ENCODE measurements at regions not wholly inside any gene's neighbourhood (a gene's known extent, or its start where the extent isn't known, plus 50 kb on each side); places are given as distances from the start of the nearest gene placed in this dataset.

- Histone ChIP-seq H3K27me3 (no peaks in the 10 kb centered on the region), H3K36me3 (no peaks in the 10 kb centered on the region), H3K9me3 (no peaks in the 10 kb centered on the region), H3K4me3 (no peak overlapping the region), H3K27ac (no peak overlapping the region), H3K4me1 (ENCODE audit: insufficient read depth) (no peaks in the 10 kb centered on the region)
- intact Hi-C loops (cut with DNase I): no loop called here
- DNase-seq: no peak
- no peak for TF ChIP-seq EP300 (IDR thresholded peaks at IDR 0.05)
- TF ChIP-seq CTCF (IDR thresholded peaks at IDR 0.05): no peak
- TF ChIP-seq POLR2A (IDR thresholded peaks at IDR 0.05): no peak
- 59 to 72% (median 60%) methylated on average over 5 of the region's 5 CpGs for WGBS, 3 donors
Observed at GRCh38 chr2:173606619-173607248, 252.1 kb downstream of the CDCA7 start.

GRCh38 chr2:173607606-173608311, 253.1 kb downstream of the CDCA7 start:
- Histone ChIP-seq H3K27ac (no peak overlapping the region), H3K36me3 (no peaks in the 10 kb centered on the region), H3K4me1 (ENCODE audit: insufficient read depth) (no peaks in the 10 kb centered on the region), H3K9me3 (no peaks in the 10 kb centered on the region), H3K4me3 (no peak overlapping the region), H3K27me3 (no peaks in the 10 kb centered on the region)
- intact Hi-C loops (cut with DNase I): no loop called here
- no peak for TF ChIP-seq POLR2A (IDR thresholded peaks at IDR 0.05)
- TF ChIP-seq CTCF (IDR thresholded peaks at IDR 0.05): no peak
- TF ChIP-seq EP300 (IDR thresholded peaks at IDR 0.05): no peak
- no peak for DNase-seq
- WGBS, 3 donors: 55 to 58% (median 55%) methylated on average over 7 of the region's 7 CpGs

GRCh38 chr2:173611121-173611520, 256.4 kb downstream of the CDCA7 start:
- no peak for DNase-seq
- 68 to 80% (median 69%) methylated on average over 5 of the region's 5 CpGs for WGBS, 3 donors
- TF ChIP-seq EP300 (IDR thresholded peaks at IDR 0.05) (no peak), CTCF (IDR thresholded peaks at IDR 0.05) (no peak), POLR2A (IDR thresholded peaks at IDR 0.05) (no peak)
- Histone ChIP-seq H3K27me3 (no peaks in the 10 kb centered on the region), H3K27ac (no peak overlapping the region), H3K4me3 (no peak overlapping the region), H3K4me1 (ENCODE audit: insufficient read depth) (no peaks in the 10 kb centered on the region), H3K36me3 (no peaks in the 10 kb centered on the region), H3K9me3 (no peaks in the 10 kb centered on the region)
- intact Hi-C loops (cut with DNase I): no loop called here

GRCh38 chr2:173612354-173612753, 257.7 kb downstream of the CDCA7 start:
- Histone ChIP-seq H3K36me3 (no peaks in the 10 kb centered on the region), H3K4me1 (ENCODE audit: insufficient read depth) (no peaks in the 10 kb centered on the region), H3K27ac (no peak overlapping the region), H3K4me3 (no peak overlapping the region), H3K27me3 (no peaks in the 10 kb centered on the region), H3K9me3 (no peaks in the 10 kb centered on the region)
- TF ChIP-seq POLR2A (IDR thresholded peaks at IDR 0.05) (no peak), CTCF (IDR thresholded peaks at IDR 0.05) (no peak), EP300 (IDR thresholded peaks at IDR 0.05) (no peak)
- WGBS, 3 donors: 85 to 93% (median 91%) methylated on average over 3 of the region's 3 CpGs
- intact Hi-C loops (cut with DNase I): no loop called here
- DNase-seq: no peak

Measured in ovary (tissue), 7 donors.